ENCODE measurements at regions not wholly inside any gene's neighbourhood (a gene's known extent, or its start where the extent isn't known, plus 50 kb on each side); places are given as distances from the start of the nearest gene placed in this dataset.

GRCh38 chr6:138647006-138647405 lies 126.6 kb upstream of the CCDC28A start:
- Mint-ChIP-seq H3K9me3 (no peaks in the 10 kb centered on the region), H3K4me3 (no peak overlapping the region), H3K27me3 (peaks cover 3% of the 10 kb centered on the region), H3K4me1 (no peaks in the 10 kb centered on the region), H3K36me3 (ENCODE audit: low read depth) (no peaks in the 10 kb centered on the region), H3K27ac (no peak overlapping the region)
- intact Hi-C loops (cut with micrococcal nuclease): no loop called here
- DNase-seq: no peak

GRCh38 chr6:138648127-138648526 lies 125.4 kb upstream of the CCDC28A start:
- intact Hi-C loops (cut with micrococcal nuclease): no loop called here
- H3K27me3 Mint-ChIP-seq: peaks cover 3% of the 10 kb centered on the region
- no peaks in the 10 kb centered on the region for H3K4me1 Mint-ChIP-seq

GRCh38 chr6:138651491-138651890 lies 122.1 kb upstream of the CCDC28A start:
- intact Hi-C loops (cut with micrococcal nuclease): no loop called here
- H3K27ac Mint-ChIP-seq: no peak overlapping the region
- no peak for DNase-seq
- no peaks in the 10 kb centered on the region for H3K9me3 Mint-ChIP-seq
- H3K36me3 Mint-ChIP-seq (ENCODE audit: low read depth): no peaks in the 10 kb centered on the region
- H3K27me3 Mint-ChIP-seq: peaks cover 16% of the 10 kb centered on the region
- H3K4me3 Mint-ChIP-seq: no peak overlapping the region
- peaks cover 11% of the 10 kb centered on the region for H3K4me1 Mint-ChIP-seq

More at GRCh38 chr6:138648127-138648526, 125.4 kb upstream of the CCDC28A start:
- H3K4me3 Mint-ChIP-seq: no peak overlapping the region
- H3K9me3 Mint-ChIP-seq: no peaks in the 10 kb centered on the region
- no peaks in the 10 kb centered on the region for H3K36me3 Mint-ChIP-seq (ENCODE audit: low read depth)
- no peak for DNase-seq
- no peak overlapping the region for H3K27ac Mint-ChIP-seq

- no peak overlapping the region for H3K4me3 Mint-ChIP-seq
- peaks cover 11% of the 10 kb centered on the region for H3K4me1 Mint-ChIP-seq
- intact Hi-C loops (cut with micrococcal nuclease): no loop called here
Observed at GRCh38 chr6:138652824-138653223, 120.7 kb upstream of the CCDC28A start.

GRCh38 chr6:138653435-138653834 lies 120.1 kb upstream of the CCDC28A start:
- intact Hi-C loops (cut with micrococcal nuclease): no loop called here
- H3K27ac Mint-ChIP-seq: no peak overlapping the region
- H3K4me3 Mint-ChIP-seq: no peak overlapping the region
- H3K4me1 Mint-ChIP-seq: peaks cover 11% of the 10 kb centered on the region
- H3K36me3 Mint-ChIP-seq (ENCODE audit: low read depth): no peaks in the 10 kb centered on the region
- DNase-seq: no peak
- peaks cover 25% of the 10 kb centered on the region for H3K27me3 Mint-ChIP-seq
- H3K9me3 Mint-ChIP-seq: no peaks in the 10 kb centered on the region

More at GRCh38 chr6:138652824-138653223, 120.7 kb upstream of the CCDC28A start:
- H3K36me3 Mint-ChIP-seq (ENCODE audit: low read depth): no peaks in the 10 kb centered on the region
- no peaks in the 10 kb centered on the region for H3K9me3 Mint-ChIP-seq
- no peak for DNase-seq
- H3K27me3 Mint-ChIP-seq: peaks cover 23% of the 10 kb centered on the region
- no peak overlapping the region for H3K27ac Mint-ChIP-seq

- H3K9me3 Mint-ChIP-seq: no peaks in the 10 kb centered on the region
- DNase-seq: peak; percentile 61
- intact Hi-C loops (cut with micrococcal nuclease): loop anchor here (1.0 to 2.0 kb wide), 2 partner anchors 38 to 62 kb away; no protein-coding TSS in a partner anchor
- no peak overlapping the region for H3K4me3 Mint-ChIP-seq
- H3K27me3 Mint-ChIP-seq: peaks cover 25% of the 10 kb centered on the region
- H3K4me1 Mint-ChIP-seq: peaks cover 13% of the 10 kb centered on the region
- no peaks in the 10 kb centered on the region for H3K36me3 Mint-ChIP-seq (ENCODE audit: low read depth)
- no peak overlapping the region for H3K27ac Mint-ChIP-seq
Observed at GRCh38 chr6:138654715-138655634, 118.6 kb upstream of the CCDC28A start.

- Mint-ChIP-seq H3K9me3 (no peaks in the 10 kb centered on the region), H3K4me1 (peaks cover 15% of the 10 kb centered on the region), H3K4me3 (no peak overlapping the region), H3K36me3 (ENCODE audit: low read depth) (no peaks in the 10 kb centered on the region), H3K27me3 (peaks cover 25% of the 10 kb centered on the region), H3K27ac (no peak overlapping the region)
- intact Hi-C loops (cut with micrococcal nuclease): loop anchor here (2.0 kb wide), 1 partner anchor 37 kb away; no protein-coding TSS in a partner anchor
- no peak for DNase-seq
Observed at GRCh38 chr6:138655828-138656227, 117.7 kb upstream of the CCDC28A start.

- H3K4me3 Mint-ChIP-seq: no peak overlapping the region
- DNase-seq: no peak
- no peaks in the 10 kb centered on the region for H3K9me3 Mint-ChIP-seq
- no peak overlapping the region for H3K27ac Mint-ChIP-seq
- H3K27me3 Mint-ChIP-seq: peaks cover 23% of the 10 kb centered on the region
- intact Hi-C loops (cut with micrococcal nuclease): no loop called here
- peaks cover 15% of the 10 kb centered on the region for H3K4me1 Mint-ChIP-seq
- H3K36me3 Mint-ChIP-seq (ENCODE audit: low read depth): no peaks in the 10 kb centered on the region
Observed at GRCh38 chr6:138656364-138657064, 117.1 kb upstream of the CCDC28A start.

- Mint-ChIP-seq H3K4me3 (no peak overlapping the region), H3K27ac (no peak overlapping the region), H3K9me3 (no peaks in the 10 kb centered on the region), H3K4me1 (peaks cover 15% of the 10 kb centered on the region), H3K36me3 (ENCODE audit: low read depth) (no peaks in the 10 kb centered on the region), H3K27me3 (peaks cover 21% of the 10 kb centered on the region)
- intact Hi-C loops (cut with micrococcal nuclease): no loop called here
- no peak for DNase-seq
Observed at GRCh38 chr6:138657065-138657425, 116.5 kb upstream of the CCDC28A start.

- DNase-seq: no peak
- Mint-ChIP-seq H3K27ac (no peak overlapping the region), H3K36me3 (ENCODE audit: low read depth) (no peaks in the 10 kb centered on the region), H3K27me3 (peaks cover 17% of the 10 kb centered on the region), H3K4me3 (no peak overlapping the region), H3K4me1 (peaks cover 8% of the 10 kb centered on the region), H3K9me3 (no peaks in the 10 kb centered on the region)
- intact Hi-C loops (cut with micrococcal nuclease): no loop called here
Observed at GRCh38 chr6:138659998-138660397, 113.6 kb upstream of the CCDC28A start.

GRCh38 chr6:138662471-138662870 lies 111.1 kb upstream of the CCDC28A start:
- Mint-ChIP-seq H3K4me3 (no peak overlapping the region), H3K27ac (no peak overlapping the region), H3K4me1 (peaks cover 5% of the 10 kb centered on the region), H3K36me3 (ENCODE audit: low read depth) (no peaks in the 10 kb centered on the region), H3K27me3 (peaks cover 2% of the 10 kb centered on the region), H3K9me3 (no peaks in the 10 kb centered on the region)
- intact Hi-C loops (cut with micrococcal nuclease): no loop called here
- no peak for DNase-seq

- intact Hi-C loops (cut with micrococcal nuclease): no loop called here
- DNase-seq: no peak
- Mint-ChIP-seq H3K27me3 (no peaks in the 10 kb centered on the region), H3K4me3 (no peak overlapping the region), H3K27ac (no peak overlapping the region), H3K4me1 (peaks cover 5% of the 10 kb centered on the region), H3K9me3 (no peaks in the 10 kb centered on the region), H3K36me3 (ENCODE audit: low read depth) (no peaks in the 10 kb centered on the region)
Observed at GRCh38 chr6:138663892-138664291, 109.7 kb upstream of the CCDC28A start.

GRCh38 chr6:138664745-138665144 lies 108.8 kb upstream of the CCDC28A start:
- intact Hi-C loops (cut with micrococcal nuclease): no loop called here
- no peak overlapping the region for H3K27ac Mint-ChIP-seq
- DNase-seq: no peak
- H3K36me3 Mint-ChIP-seq (ENCODE audit: low read depth): no peaks in the 10 kb centered on the region
- H3K4me1 Mint-ChIP-seq: peaks cover 5% of the 10 kb centered on the region
- H3K9me3 Mint-ChIP-seq: no peaks in the 10 kb centered on the region
- H3K27me3 Mint-ChIP-seq: no peaks in the 10 kb centered on the region
- H3K4me3 Mint-ChIP-seq: no peak overlapping the region

- H3K27me3 Mint-ChIP-seq: peaks cover 3% of the 10 kb centered on the region
- H3K36me3 Mint-ChIP-seq (ENCODE audit: low read depth): no peaks in the 10 kb centered on the region
- intact Hi-C loops (cut with micrococcal nuclease): no loop called here
- H3K27ac Mint-ChIP-seq: no peak overlapping the region
- H3K4me3 Mint-ChIP-seq: no peak overlapping the region
- H3K4me1 Mint-ChIP-seq: no peaks in the 10 kb centered on the region
- DNase-seq: no peak
- no peaks in the 10 kb centered on the region for H3K9me3 Mint-ChIP-seq
Observed at GRCh38 chr6:138666636-138667035, 106.9 kb upstream of the CCDC28A start.
